ENCODE measurements at regions not wholly inside any gene's neighbourhood (a gene's known extent, or its start where the extent isn't known, plus 50 kb on each side); places are given as distances from the start of the nearest gene placed in this dataset.

DNA sequence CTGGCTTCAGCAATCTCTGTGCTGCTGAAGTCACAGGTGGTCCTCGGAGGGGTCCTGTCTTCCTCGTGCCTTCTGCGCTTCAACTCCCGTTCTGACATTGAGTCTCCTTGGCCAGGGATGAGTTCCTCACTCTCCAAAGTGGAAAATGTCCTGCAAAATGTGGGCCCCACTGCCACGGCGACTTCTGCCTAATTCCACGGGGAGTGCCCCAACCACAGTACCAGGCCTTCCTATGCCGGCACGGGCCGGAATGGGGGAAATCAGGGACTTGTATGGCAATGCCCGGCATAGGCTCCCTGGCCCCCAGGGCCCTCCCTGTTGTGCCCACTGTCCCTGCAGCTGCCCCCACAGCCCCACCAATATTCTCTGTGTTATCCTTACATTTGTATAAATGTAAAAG, 420.5 kb downstream of the TCERG1L start:
- DNase-seq (ENCODE audit: insufficient read length, low spot score) (no peak), FAIRE-seq (no peak)
- TF ChIP-seq, protein P1, sequence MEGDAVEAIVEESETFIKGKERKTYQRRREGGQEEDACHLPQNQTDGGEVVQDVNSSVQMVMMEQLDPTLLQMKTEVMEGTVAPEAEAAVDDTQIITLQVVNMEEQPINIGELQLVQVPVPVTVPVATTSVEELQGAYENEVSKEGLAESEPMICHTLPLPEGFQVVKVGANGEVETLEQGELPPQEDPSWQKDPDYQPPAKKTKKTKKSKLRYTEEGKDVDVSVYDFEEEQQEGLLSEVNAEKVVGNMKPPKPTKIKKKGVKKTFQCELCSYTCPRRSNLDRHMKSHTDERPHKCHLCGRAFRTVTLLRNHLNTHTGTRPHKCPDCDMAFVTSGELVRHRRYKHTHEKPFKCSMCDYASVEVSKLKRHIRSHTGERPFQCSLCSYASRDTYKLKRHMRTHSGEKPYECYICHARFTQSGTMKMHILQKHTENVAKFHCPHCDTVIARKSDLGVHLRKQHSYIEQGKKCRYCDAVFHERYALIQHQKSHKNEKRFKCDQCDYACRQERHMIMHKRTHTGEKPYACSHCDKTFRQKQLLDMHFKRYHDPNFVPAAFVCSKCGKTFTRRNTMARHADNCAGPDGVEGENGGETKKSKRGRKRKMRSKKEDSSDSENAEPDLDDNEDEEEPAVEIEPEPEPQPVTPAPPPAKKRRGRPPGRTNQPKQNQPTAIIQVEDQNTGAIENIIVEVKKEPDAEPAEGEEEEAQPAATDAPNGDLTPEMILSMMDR (IDR thresholded peaks at IDR 0.05; ENCODE audit: insufficient read depth, missing control alignments): no peak

DNA sequence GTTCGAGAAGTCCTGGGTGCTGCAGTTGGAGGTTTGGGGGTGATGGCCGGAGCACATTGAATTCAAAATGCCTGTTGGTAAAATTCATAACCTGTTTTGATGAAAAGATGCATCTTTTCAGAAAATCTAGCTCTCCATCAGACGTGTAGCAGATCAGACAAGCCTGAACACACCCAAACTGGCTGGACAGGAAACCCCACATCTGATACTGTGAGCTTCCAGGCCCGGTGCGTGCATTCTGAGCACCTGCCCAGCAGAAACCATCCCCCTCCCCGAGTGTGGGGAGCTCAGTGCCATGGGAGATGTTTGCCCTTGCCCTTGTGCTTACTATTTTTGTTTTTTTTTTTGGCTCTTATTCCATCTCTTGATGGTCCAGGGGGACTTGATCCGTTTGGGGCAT, 417.1 kb downstream of the TCERG1L start:
- TF ChIP-seq, protein P1 (IDR thresholded peaks at IDR 0.05; ENCODE audit: insufficient read depth, missing control alignments): no peak
- FAIRE-seq (no peak), DNase-seq (ENCODE audit: insufficient read length, low spot score) (no peak)

DNA sequence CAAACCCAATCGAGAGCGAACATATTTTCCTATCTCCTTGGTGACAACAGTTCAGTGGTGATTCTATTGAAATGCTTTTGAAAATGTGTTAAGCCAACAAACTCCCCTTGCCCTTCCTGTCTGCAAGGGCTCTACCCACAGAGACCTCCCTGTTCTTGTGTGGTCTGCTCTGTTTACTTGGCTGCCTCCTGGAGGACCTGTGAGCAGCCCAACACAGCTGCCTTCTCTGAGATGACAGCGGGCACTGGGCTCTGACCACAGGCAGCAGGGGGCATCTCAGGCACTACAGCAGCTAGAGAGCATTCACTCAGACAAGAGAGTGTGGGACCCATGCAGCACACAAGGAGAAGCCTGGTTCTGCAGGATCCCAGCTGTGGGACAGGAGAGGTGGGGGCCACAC, 416.4 kb downstream of the TCERG1L start:
- TF ChIP-seq, protein P1 (IDR thresholded peaks at IDR 0.05; ENCODE audit: insufficient read depth, missing control alignments): no peak
- DNase-seq (ENCODE audit: insufficient read length, low spot score) (no peak), FAIRE-seq (no peak)

DNA sequence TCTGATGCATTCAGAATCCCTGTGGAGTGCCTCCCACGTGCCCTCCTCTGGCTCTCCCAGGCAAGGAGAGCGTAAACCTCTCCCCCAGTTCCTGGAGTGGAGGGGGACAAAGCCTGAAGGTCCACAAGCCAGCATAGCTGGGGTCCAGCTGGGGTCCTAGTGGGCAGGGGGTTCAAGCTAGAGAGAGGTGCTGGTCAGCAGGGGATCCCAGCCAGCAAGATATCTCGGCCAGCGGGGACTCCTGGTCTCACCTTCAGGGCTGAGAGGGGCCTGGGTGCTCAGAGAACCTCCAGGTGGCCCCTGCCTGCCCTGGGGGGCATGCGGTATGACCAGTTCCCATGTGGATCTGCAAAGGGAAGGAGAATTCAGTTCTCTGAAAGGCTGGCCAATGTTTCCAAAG, 413.7 kb downstream of the TCERG1L start:
- no peak for DNase-seq (ENCODE audit: insufficient read length, low spot score)
- FAIRE-seq: no peak
- TF ChIP-seq, protein P1 (IDR thresholded peaks at IDR 0.05; ENCODE audit: insufficient read depth, missing control alignments): no peak

DNA sequence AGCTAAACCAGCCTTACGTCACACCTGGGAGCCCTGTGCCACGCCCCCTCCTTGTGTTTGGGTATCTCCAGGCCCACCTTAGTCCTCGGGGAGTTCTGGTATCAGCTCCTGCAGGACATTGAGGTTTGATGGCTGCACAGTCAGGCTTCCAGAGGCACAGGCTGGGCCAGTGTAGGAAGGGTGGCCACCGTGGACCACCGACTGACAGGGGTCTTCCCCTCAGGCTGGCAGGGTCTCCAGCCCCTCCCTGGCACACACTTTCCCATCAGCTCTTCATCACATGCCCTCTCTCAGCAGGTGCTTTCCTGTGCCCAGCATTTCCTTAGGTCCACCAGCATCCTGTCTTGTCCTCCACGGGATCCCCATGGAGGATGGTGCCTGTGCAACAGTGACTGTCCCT, 413.1 kb downstream of the TCERG1L start:
- FAIRE-seq (no peak), DNase-seq (ENCODE audit: insufficient read length, low spot score) (no peak)
- TF ChIP-seq, protein P1 (IDR thresholded peaks at IDR 0.05; ENCODE audit: insufficient read depth, missing control alignments): no peak

DNA sequence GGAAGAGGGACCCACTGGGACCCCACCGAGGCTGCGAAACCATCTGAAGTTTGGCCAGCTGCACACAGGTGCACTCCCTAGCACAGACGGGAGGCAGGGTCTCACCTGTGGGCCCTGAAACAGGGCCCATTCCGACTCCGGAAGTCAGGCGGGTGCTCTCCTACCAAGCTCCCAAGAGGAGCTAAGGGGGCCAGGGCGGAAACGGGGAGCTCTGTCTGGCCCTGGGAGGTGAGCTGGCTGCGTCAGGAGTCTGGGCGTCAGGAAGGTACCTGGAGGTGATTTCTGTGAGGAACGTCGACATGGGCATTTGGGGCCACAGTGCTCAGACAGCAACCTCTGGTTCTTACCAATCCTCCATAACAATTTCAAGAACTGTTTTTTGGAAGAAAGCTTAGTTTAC, 411.7 kb downstream of the TCERG1L start:
- DNase-seq (ENCODE audit: insufficient read length, low spot score) (no peak), FAIRE-seq (no peak)
- TF ChIP-seq, protein P1 (IDR thresholded peaks at IDR 0.05; ENCODE audit: insufficient read depth, missing control alignments): no peak

DNA sequence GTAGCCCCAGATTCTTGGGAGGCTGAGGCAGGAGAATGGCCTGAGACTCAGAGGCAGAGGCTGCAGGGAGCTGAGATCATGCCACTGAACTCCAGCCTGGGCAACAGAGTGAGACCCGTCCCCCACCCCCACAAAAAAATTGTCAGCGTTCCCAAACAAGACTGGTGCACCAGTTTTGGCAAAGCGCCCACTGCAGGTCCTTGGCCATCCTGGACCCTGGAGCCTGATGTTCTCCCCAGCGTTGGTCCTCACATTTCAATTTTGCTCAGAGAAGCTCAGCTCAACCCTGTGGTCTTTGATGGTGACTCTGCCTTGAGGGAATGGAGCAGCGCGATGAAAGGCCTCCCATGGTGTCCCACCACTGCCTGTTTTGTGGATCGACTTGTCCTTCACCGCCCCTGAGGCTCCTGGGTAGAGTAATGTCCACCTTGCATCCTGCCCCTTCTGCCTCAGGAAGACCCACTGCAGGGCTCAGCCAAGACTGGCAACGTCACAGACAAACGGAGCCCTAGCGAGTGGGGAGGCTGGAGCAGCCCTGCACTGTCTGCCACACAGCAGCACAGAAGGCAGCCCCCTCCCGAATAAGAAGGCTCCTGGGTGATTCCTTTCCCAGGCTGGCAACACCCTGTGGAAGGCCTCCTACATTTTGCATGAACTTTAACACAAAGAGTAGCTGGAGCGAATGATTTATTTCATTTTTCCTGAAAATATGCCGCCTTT, 410.9 kb downstream of the TCERG1L start:
- FAIRE-seq (no peak), DNase-seq (ENCODE audit: insufficient read length, low spot score) (no peak)
- TF ChIP-seq, protein P1 (IDR thresholded peaks at IDR 0.05; ENCODE audit: insufficient read depth, missing control alignments): no peak

Data from D721Med (cell line).